ENCODE measurements at regions not wholly inside any gene's neighbourhood (a gene's known extent, or its start where the extent isn't known, plus 50 kb on each side); places are given as distances from the start of the nearest gene placed in this dataset. TPM values are rescaled to one million over a fixed set of nuclear protein-coding genes. Genes with fewer than 3 reads are reported as not detected.

- Histone ChIP-seq H3K4me3 (ENCODE audit: low read depth, low read length) (no peak overlapping the region), H3K27me3 (ENCODE audit: control insufficient read depth, insufficient read depth, low read length) (no peaks in the 10 kb centered on the region), H3K9me3 (ENCODE audit: control insufficient read depth, insufficient read depth, low read length) (no peaks in the 10 kb centered on the region), H3K27ac (ENCODE audit: low read depth, low read length) (no peak overlapping the region)
- no peak for DNase-seq (ENCODE audit: low read depth, low spot score)
- no peak for TF ChIP-seq CTCF (IDR thresholded peaks at IDR 0.05; ENCODE audit: low read depth, low read length)
- CTCF ChIA-PET: no interaction called here
- POLR2A ChIA-PET: no interaction called here
Observed at GRCh38 chr9:90556897-90557675, 85.5 kb downstream of the DIRAS2 start.

GRCh38 chr9:90559075-90560073, 83.2 kb downstream of the DIRAS2 start:
- H3K27me3 ChIP-seq (ENCODE audit: control insufficient read depth, insufficient read depth, low read length): no peaks in the 10 kb centered on the region
- no peak for TF ChIP-seq CTCF (IDR thresholded peaks at IDR 0.05; ENCODE audit: low read depth, low read length)
- no peak overlapping the region for H3K4me3 ChIP-seq (ENCODE audit: low read depth, low read length)
- POLR2A ChIA-PET: no interaction called here
- no peak for DNase-seq (ENCODE audit: low read depth, low spot score)
- H3K27ac ChIP-seq (ENCODE audit: low read depth, low read length): no peak overlapping the region
- no peaks in the 10 kb centered on the region for H3K9me3 ChIP-seq (ENCODE audit: control insufficient read depth, insufficient read depth, low read length)
- CTCF ChIA-PET: no interaction called here

Small RNA genes lying in the stretch of these regions (small RNA-seq; reads per million reads assigned to genes)
- gene AL161629.2 (ENCODE audit: insufficient read length, low read depth): not detected
- gene MIR4290 (ENCODE audit: insufficient read length, low read depth): not detected

Data from AG04450 (cell line).